Fibroblast of upper back skin (primary cell): ENCODE measurements at regions not wholly inside any gene's neighbourhood (a gene's known extent, or its start where the extent isn't known, plus 50 kb on each side); places are given as distances from the start of the nearest gene placed in this dataset.
"Not testable (repeated sequence)": the region's sequence is repeated elsewhere in the genome, so short reads cannot be mapped to it uniquely, and the experiment has no call there.

ENCODE experiments used
- DNase-seq: peaks from one replicate; pipeline ENCODE4 v3.0.0-alpha.2; 2013

DNA sequence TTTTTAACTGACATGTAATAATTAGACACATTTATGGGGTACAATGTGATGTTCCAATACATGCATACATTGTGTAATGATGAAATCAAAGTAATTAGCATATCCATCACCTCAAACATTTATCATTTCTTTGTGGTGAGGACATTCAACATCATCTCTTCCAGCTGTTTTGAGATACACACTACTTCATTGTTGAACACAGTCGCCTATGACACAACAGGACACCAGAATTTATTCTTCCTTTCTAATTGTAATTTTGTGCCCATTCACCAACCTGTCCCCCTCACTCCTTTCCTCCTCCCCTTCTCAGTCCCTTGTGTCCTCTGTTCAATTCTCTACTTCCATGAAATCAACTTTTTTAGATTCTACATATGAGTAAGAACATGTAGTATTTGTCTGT, 113.4 kb upstream of the CBLB start:
- no peak for DNase-seq

DNA sequence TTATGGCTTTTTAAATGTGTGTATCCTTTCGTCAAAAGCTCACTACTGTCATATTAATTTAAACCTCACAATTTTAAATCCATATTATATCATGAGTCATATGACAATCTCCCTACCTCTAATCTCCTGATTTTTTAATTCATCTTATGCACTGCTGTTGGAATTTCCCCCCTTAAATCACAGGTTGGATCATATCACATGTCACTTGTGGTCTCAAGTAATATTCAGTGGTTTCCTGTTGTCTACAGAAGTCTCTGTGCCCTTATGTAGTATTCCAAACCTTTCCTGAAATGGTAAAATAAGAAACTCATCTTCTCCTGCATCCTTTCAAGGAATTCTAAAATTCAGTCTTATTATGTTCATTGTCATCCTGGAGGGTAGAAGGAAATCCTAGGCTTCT, 116.0 kb upstream of the CBLB start:
- DNase-seq: peak; percentile 90

GRCh38 chr3:105986343-105986742, 117.5 kb upstream of the CBLB start:
- DNase-seq: not testable (repeated sequence)

DNA sequence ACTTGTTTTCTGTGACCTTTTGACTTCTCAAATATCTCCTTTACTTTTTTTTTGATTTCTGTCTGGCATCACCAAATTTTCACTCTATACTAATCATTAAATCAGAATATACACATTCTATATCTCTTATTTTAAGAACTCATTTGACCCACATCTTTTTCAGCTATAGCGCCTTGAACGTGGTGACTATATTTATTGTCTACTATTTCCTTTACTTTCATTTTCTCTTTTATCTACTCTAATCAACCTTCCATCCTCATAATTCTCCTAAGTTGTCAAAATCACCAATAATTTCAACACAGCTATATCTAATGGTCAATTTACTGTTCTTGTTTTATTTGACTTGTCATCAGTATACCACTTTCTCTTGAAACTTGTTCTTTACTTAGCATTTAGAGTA, 119.0 kb upstream of the CBLB start:
- DNase-seq: no peak

- peak; percentile 53 for DNase-seq
These were observed 119.9 kb upstream of the CBLB start for GRCh38 chr3:105988540-105989212.

- DNase-seq: no peak
These were observed 128.0 kb upstream of the CBLB start for GRCh38 chr3:105996781-105997180.

- no peak for DNase-seq
These were observed 128.6 kb upstream of the CBLB start for GRCh38 chr3:105997466-105997799.

- peak; percentile 94 for DNase-seq
These were observed 129.2 kb upstream of the CBLB start for GRCh38 chr3:105997800-105998526.

GRCh38 chr3:105999856-106000255, 131.0 kb upstream of the CBLB start:
- DNase-seq: no peak

DNA sequence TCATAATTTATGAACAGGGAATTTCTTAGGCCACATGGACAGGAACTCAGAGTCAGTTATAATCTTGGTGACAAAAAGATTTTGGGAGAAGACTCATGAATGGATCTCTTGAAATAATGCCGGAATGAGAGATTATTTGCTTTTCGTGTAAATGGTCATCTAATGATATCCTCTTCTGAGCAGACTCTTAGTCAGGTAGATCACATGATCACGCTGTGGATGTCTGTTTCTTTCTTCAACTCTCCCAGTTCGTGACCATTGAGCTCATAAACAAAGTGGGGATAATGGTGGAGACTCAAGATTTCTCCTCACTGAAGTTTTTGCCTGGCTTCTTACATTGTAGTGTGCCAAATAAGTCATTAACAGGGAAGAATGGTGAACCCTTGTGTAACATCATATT, 133.1 kb upstream of the CBLB start:
- DNase-seq: no peak

- peak; percentile 43 for DNase-seq
These were observed 135.4 kb upstream of the CBLB start for GRCh38 chr3:106004137-106004681.

- no peak for DNase-seq
These were observed 136.0 kb upstream of the CBLB start for GRCh38 chr3:106004826-106005225.

DNA sequence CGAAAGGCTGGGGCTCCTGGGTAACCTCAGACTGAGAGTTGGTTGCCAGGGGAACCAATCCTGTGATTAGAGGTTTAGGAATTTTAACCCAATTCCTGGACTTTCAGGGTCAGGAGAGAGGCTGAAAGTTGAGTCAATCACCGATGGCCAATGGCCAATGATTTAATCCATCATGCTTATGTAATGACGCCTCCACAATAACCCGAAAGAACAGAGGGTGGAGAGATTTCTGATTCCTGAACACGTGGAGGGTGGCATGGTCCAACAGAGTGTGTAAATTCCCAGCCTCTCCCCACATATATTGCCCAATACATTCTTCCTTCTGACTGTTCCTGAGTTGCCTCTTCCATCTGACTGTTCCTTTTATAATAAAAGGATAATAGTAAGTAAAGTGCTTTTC, 137.2 kb upstream of the CBLB start:
- peak; percentile 86 for DNase-seq

GRCh38 chr3:106006571-106006970, 137.8 kb upstream of the CBLB start:
- DNase-seq: peak; percentile 71

DNA sequence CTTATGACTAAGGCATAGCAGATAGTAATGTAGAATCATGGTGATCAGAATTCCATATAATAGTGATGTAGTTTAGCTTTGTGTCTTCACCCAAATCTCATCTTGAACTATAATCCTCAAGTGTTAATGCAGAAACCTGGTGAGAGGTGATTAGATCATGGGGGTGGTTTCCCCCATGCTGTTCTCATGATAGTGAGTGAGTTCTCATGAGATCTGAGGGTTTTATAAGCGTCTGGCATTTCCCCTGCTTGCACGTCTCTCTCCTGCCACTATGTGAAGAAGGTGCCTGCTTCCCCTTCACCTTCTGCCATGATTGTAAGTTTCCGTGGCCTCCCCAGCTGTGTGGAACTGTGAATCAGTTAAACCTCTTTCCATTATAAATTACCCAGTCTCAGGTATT, 138.7 kb upstream of the CBLB start:
- DNase-seq: no peak

DNA sequence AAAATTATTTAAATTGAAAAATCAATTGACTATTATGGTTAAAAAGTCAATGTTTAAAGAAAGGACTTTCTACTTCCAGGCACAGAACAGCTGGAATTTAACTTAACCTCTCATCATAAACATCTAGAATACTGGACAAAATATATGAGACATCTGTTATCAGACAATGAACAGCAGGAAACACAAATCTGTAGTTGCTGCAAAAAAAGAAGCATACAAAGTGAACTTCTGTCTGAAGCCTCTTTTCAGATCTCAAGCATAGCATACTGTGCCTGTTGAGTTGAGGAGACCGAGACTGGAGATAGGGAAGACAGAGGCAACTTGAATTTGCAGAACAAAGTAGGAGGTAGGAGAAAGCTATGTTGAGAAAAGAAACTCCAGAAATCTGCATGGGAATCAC, 140.0 kb upstream of the CBLB start:
- no peak for DNase-seq

GRCh38 chr3:106010829-106011228, 142.0 kb upstream of the CBLB start:
- no peak for DNase-seq

GRCh38 chr3:106013971-106014370, 145.2 kb upstream of the CBLB start:
- peak; percentile 88 for DNase-seq

- no peak for DNase-seq
These were observed 145.7 kb upstream of the CBLB start for GRCh38 chr3:106014518-106014917.

- DNase-seq: no peak
These were observed 146.2 kb upstream of the CBLB start for GRCh38 chr3:106014971-106015370.

DNA sequence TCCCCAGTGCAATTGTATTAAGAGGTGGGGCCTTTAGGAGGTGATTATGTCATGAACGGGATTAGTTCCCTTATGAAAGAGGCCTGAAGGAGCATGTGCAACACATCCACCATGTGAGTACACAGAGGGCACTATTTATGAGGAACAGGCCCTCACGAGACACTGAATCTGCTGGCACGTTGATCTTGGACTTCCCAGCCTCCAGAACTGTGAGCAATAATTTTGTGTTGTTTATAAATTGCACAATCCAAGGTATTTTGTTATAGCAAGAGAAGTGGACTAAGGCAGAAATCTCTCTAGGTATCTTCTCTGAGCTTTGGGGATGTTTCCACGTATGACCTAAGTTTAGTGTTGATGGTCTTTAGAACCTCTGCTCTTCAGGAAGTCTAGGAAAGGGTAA, 149.3 kb upstream of the CBLB start:
- no peak for DNase-seq

DNA sequence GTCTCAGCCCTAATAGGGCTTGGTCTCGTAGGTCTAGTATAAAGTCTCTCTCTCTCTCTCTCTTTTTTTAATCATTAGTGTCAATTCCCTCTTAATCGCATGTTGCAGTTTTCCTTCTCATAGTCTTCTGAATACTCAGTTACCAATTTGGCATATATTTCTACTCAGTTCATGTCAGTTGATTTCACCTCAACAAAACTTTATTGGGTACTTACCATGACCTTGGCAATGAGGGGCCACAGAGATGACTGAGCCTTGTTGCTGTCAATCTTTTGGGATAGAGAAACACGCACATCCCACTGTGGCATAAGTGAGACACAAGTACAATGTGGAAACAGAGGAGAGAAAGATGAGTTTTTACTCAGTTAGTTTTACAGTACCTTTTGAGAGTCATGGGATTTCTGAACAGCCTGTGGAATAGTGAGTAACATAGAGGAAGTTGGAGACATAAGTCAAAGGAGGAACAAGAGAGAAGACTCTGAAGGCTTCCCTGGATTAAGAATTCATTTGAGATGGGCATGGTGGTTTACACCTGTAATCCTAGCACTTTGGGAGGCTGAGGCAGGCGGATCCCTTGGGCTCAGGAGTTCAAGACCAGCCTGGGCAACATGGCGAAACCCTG, 150.2 kb upstream of the CBLB start:
- no peak for DNase-seq

GRCh38 chr3:106022913-106023312, 154.1 kb upstream of the CBLB start:
- no peak for DNase-seq

DNA sequence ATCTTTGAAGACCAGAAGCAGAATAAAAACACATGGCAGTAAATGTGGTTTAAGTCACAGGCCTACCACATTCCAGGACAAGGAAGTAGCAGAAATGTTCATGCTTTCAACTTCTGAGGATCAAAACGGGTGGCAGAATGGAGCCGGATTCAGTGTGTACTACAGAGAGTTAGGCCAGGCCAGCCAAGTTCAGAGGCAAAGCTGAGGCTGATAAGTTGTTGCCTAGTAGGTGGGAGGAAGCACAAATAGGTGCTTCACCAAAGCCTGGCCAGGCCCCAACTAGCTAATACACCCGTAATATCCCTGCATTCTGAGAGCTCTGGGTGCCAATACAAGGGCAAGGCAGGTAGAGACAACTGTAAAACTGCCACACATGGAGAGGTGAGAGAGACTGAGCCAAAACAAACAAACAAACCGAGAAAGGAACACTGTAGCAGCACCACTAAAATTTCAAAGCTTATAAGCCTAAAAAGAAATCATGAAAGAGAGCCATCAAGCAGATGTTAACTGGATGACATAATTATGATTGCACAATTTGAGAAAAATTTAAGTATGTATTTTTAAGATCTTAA, 156.4 kb upstream of the CBLB start:
- DNase-seq: peak; percentile 25
